HFF-Myc (cell line): ENCODE measurements at regions not wholly inside any gene's neighbourhood (a gene's known extent, or its start where the extent isn't known, plus 50 kb on each side); places are given as distances from the start of the nearest gene placed in this dataset.

Experiments used
- DNase-seq: peaks from one replicate; pipeline ENCODE4 v3.0.0-alpha.2; 2011; ENCODE audit warnings: low read depth; ENCODE audit errors: extremely low read depth
- H3K4me3 ChIP-seq: replicated peaks from 2 replicates; pipeline ENCODE4 v1.5.1; 2011; ENCODE audit warnings: low read depth, mild to moderate bottlenecking, control low read depth, low read length
- CTCF ChIP-seq: IDR thresholded peaks from 2 replicates; pipeline ENCODE4 v1.5.1; 2012; ENCODE audit warnings: mild to moderate bottlenecking, low read depth, low read length, control low read depth; ENCODE audit errors: missing control alignments

- no peak overlapping the region for H3K4me3 ChIP-seq
- no peak for DNase-seq
- no peak for TF ChIP-seq CTCF
These were observed 208.7 kb downstream of the CYP26B1 start for GRCh38 chr2:71938659-71939587.

- TF ChIP-seq CTCF, result no peak
- DNase-seq, result no peak
- no peak overlapping the region for H3K4me3 ChIP-seq
These were observed 209.6 kb downstream of the CYP26B1 start for GRCh38 chr2:71938108-71938507.

- no peak overlapping the region for H3K4me3 ChIP-seq
- no peak for DNase-seq
- no peak for TF ChIP-seq CTCF
These were observed 210.3 kb downstream of the CYP26B1 start for GRCh38 chr2:71937396-71937795.

DNA sequence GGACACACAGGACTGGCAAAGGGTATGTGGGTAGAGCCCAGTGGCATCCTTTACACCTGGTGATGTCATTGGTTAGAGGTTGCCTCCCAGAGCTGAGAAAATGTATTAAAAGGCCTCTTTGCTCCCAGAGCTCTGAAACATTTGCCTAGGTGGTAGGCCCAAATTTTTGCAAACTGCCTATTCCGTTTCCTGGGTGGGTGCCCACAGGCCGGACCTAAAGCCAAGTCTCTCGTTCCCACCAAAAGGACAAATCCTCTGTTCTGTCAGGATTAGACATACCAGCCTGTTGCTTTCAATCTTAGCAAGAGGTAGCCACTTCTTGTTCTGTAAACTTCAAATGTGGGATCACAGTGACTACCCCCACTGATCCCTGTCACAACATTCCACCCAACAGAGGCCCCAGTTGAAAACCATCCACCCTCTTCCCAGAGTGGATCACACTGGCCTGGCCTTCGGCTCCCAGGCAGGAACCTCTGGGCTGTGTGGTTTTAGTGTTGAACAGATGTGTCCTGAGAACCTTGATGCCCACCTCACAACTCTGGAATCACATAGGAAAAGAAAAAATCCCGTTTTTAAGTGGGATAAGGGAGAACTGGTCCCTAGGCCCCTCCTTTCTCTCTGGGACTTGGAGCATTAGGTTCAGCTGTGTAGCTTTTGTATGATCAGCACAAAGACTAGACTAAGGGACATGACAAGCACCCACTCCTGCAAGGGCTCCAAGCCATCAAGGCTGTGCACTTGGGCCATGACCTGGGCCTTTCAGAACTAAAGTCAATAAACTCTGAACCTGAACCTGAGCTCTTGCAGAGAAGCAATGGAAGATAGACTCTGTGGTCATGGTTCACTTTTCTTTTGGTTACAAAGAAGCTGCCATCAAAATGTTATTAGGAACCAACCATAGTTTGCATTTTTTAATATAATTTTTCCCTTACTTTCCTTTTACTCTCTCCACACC, 211.3 kb downstream of the CYP26B1 start:
- TF ChIP-seq CTCF, result no peak
- H3K4me3 ChIP-seq, result no peak overlapping the region
- DNase-seq, result no peak

- H3K4me3 ChIP-seq, result no peak overlapping the region
- no peak for TF ChIP-seq CTCF
- no peak for DNase-seq
These were observed 212.3 kb downstream of the CYP26B1 start for GRCh38 chr2:71935262-71935848.

- no peak for DNase-seq
- TF ChIP-seq CTCF, result no peak
- no peak overlapping the region for H3K4me3 ChIP-seq
These were observed 212.9 kb downstream of the CYP26B1 start for GRCh38 chr2:71934595-71935261.
